ENCODE measurements at regions not wholly inside any gene's neighbourhood (a gene's known extent, or its start where the extent isn't known, plus 50 kb on each side); places are given as distances from the start of the nearest gene placed in this dataset.

- H2AFZ ChIP-seq (ENCODE audit: low read length) = no peak overlapping the region
- H3K36me3 ChIP-seq (ENCODE audit: control insufficient read depth in 2 of 4, insufficient read depth in 4 of 4, low read length in 3 of 4) = no peaks in the 10 kb centered on the region
- H3K27ac ChIP-seq (ENCODE audit: low read depth, low read length) = no peak overlapping the region
- H4K20me1 ChIP-seq (replicated peaks in 1 of 2; ENCODE audit: control insufficient read depth in 1 of 2, insufficient read depth in 2 of 2, low read length in 2 of 2) = no peaks in the 10 kb centered on the region
- no peak overlapping the region for H2BK120ac ChIP-seq (replicated peaks; ENCODE audit: low read depth, low read length)
- no peak overlapping the region for H4K8ac ChIP-seq (ENCODE audit: extremely low read depth, insufficient read depth, low read length)
- no peak overlapping the region for H3K56ac ChIP-seq (replicated peaks; ENCODE audit: insufficient read length, low read depth, low read length)
- H3K9ac ChIP-seq (replicated peaks in 1 of 4; ENCODE audit: extremely low read depth in 1 of 4, low read depth in 3 of 4, low read length in 3 of 4) = no peak overlapping the region
- H3K4me3 ChIP-seq (ENCODE audit: extremely low read depth in 1 of 4, insufficient read depth in 2 of 4, low read depth in 3 of 4, low read length in 4 of 4) = no peak overlapping the region
- FAIRE-seq (no peak), DNase-seq (ENCODE audit: low read depth in 1 of 2, low spot score in 2 of 2) (no peak)
- no peak overlapping the region for H2AK5ac ChIP-seq (ENCODE audit: low read depth, low read length)
- ChIA-PET POLR2A (ENCODE audit: partially characterized antibody) (no interaction called here), CTCF (ENCODE audit: partially characterized antibody) (interaction anchor here (1.2 kb wide), 1 partner anchor 15 kb away, joined by 3 read pairs; no protein-coding TSS in a partner anchor)
- H4K5ac ChIP-seq (ENCODE audit: insufficient read length, low read depth, low read length) = no peak overlapping the region
- 85% methylated on average over 2 of the region's 2 CpGs; no CpG with 5 or more reads in 1 of the 2 experiments for WGBS, 2 experiments (ENCODE audit: extremely low coverage in 1 of 2, insufficient coverage in 1 of 2, insufficient read length in 1 of 2, insufficient replicate concordance in 2 of 2, low coverage in 1 of 2, low lambda C conversion rate in 2 of 2, missing lambda C conversion rate in 1 of 2)
- H3K18ac ChIP-seq (ENCODE audit: extremely low read depth, low read length) = no peak overlapping the region
- H2BK5ac ChIP-seq (ENCODE audit: low read depth, low read length) = no peak overlapping the region
- peaks cover 0 to 3% of the 10 kb centered on the region in 2 experiments; a peak in 2 of 4 replicates for H3K9me3 ChIP-seq (ENCODE audit: insufficient read depth in 2 of 2, low read depth in 1 of 2, low read length in 1 of 2)
- H3K79me1 ChIP-seq (ENCODE audit: low read depth, low read length) = no peaks in the 10 kb centered on the region
- no peaks in the 10 kb centered on the region for H3K27me3 ChIP-seq (replicated peaks in 1 of 4; ENCODE audit: control insufficient read depth in 3 of 4, extremely low read depth in 1 of 4, insufficient read depth in 3 of 4, low read length in 3 of 4)
- H2BK12ac ChIP-seq (ENCODE audit: low read depth, low read length) = no peak overlapping the region
- no peak overlapping the region for H4K91ac ChIP-seq (replicated peaks; ENCODE audit: insufficient read length, low read length)
- H3K14ac ChIP-seq (ENCODE audit: insufficient read length) = no peak overlapping the region
- H3K23me2 ChIP-seq (ENCODE audit: low read depth, low read length) = no peaks in the 10 kb centered on the region; the same call in 1 of the 2 replicates
- no peak overlapping the region for H3K23ac ChIP-seq (ENCODE audit: insufficient read length)
- no peak overlapping the region for H2BK20ac ChIP-seq (ENCODE audit: low read length)
- H2BK15ac ChIP-seq (ENCODE audit: low read length) = no peak overlapping the region
- no peak overlapping the region for H3K4me2 ChIP-seq (ENCODE audit: insufficient read depth in 1 of 2, low read depth in 2 of 2, low read length in 2 of 2)
- no peaks in the 10 kb centered on the region for H3K4me1 ChIP-seq (replicated peaks in 1 of 4; ENCODE audit: control insufficient read depth in 3 of 4, insufficient read depth in 4 of 4, low read length in 3 of 4)
- no peaks in the 10 kb centered on the region for H3K79me2 ChIP-seq (ENCODE audit: control insufficient read depth in 1 of 2, insufficient read depth in 2 of 2, low read length in 2 of 2)
- H3K4ac ChIP-seq (replicated peaks; ENCODE audit: insufficient read length, low read depth, low read length) = no peak overlapping the region
- TF ChIP-seq POLR2A (IDR thresholded peaks at IDR 0.05; ENCODE audit: control extremely low read depth in 1 of 2, low read depth in 2 of 2, low read length in 2 of 2) (no peak), CREB1 (IDR thresholded peaks at IDR 0.05) (no peak), KDM5A (IDR thresholded peaks at IDR 0.05; ENCODE audit: low read length) (no peak), CBX8 (IDR thresholded peaks at IDR 0.05; ENCODE audit: borderline replicate concordance, low read depth, low read length) (no peak), KDM1A (IDR thresholded peaks at IDR 0.05; ENCODE audit: borderline replicate concordance, low read length) (no peak), TAF1 (IDR thresholded peaks at IDR 0.05; ENCODE audit: low read depth, low read length) (no peak), JUN (IDR thresholded peaks at IDR 0.05; ENCODE audit: low read depth, low read length) (no peak), NANOG (IDR thresholded peaks at IDR 0.05; ENCODE audit: insufficient read depth, low read depth, low read length, poor library complexity, severe bottlenecking) (no peak), HDAC2 (IDR thresholded peaks at IDR 0.05; ENCODE audit: borderline replicate concordance in 1 of 2, low read depth in 2 of 2, low read length in 2 of 2) (no peak), CHD1 (IDR thresholded peaks at IDR 0.05; ENCODE audit: low read depth, low read length) (no peak), RXRA (IDR thresholded peaks at IDR 0.05; ENCODE audit: insufficient read depth, low read depth, low read length) (no peak), NRF1 (IDR thresholded peaks at IDR 0.05; ENCODE audit: low read depth, low read length) (no peak), TEAD4 (IDR thresholded peaks at IDR 0.05; ENCODE audit: low read depth, low read length) (no peak)
- TF ChIP-seq, protein P1, sequence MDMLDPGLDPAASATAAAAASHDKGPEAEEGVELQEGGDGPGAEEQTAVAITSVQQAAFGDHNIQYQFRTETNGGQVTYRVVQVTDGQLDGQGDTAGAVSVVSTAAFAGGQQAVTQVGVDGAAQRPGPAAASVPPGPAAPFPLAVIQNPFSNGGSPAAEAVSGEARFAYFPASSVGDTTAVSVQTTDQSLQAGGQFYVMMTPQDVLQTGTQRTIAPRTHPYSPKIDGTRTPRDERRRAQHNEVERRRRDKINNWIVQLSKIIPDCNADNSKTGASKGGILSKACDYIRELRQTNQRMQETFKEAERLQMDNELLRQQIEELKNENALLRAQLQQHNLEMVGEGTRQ (IDR thresholded peaks at IDR 0.05; ENCODE audit: low read length) = no peak
These were observed 308.3 kb upstream of the HS3ST1 start for GRCh38 chr4:11736978-11737377.
